WTC11 (cell line): ENCODE measurements at regions not wholly inside any gene's neighbourhood (a gene's known extent, or its start where the extent isn't known, plus 50 kb on each side); places are given as distances from the start of the nearest gene placed in this dataset.

ENCODE experiments used
- CTCF ChIP-seq: fragments of 200-600 bp; IDR thresholded peaks from 2 replicates; pipeline ENCODE4 v1.8.0; 2022; ENCODE audit warnings: antibody characterized with exemption
- HMGA2 ChIP-seq: fragments of 250-450 bp; sonication (Bioruptor Pico); IDR thresholded peaks from 2 replicates; pipeline ENCODE4 v1.4.0; 2021; ENCODE audit warnings: mild to moderate bottlenecking, moderate library complexity
- SP1 ChIP-seq: sonication (generic); formaldehyde crosslinking; conservative IDR thresholded peaks from 2 replicates; pipeline ENCODE4 v1.8.1; 2022; ENCODE audit warnings: missing genetic modification reagents
- TEAD4 ChIP-seq: sonication (generic); formaldehyde crosslinking; IDR thresholded peaks from 2 replicates; pipeline ENCODE4 v1.8.0; 2022; ENCODE audit warnings: mild to moderate bottlenecking, missing genetic modification reagents
- TF ChIP-seq, protein P1 (sequence below): sonication (generic); formaldehyde crosslinking; IDR thresholded peaks from 2 replicates; pipeline ENCODE4 v1.8.0; 2022; ENCODE audit warnings: mild to moderate bottlenecking, missing genetic modification reagents
- TF ChIP-seq, protein P2 (sequence below): sonication (generic); formaldehyde crosslinking; IDR thresholded peaks from 2 replicates; pipeline ENCODE4 v1.8.0; 2022; ENCODE audit warnings: mild to moderate bottlenecking, missing genetic modification reagents

DNA sequence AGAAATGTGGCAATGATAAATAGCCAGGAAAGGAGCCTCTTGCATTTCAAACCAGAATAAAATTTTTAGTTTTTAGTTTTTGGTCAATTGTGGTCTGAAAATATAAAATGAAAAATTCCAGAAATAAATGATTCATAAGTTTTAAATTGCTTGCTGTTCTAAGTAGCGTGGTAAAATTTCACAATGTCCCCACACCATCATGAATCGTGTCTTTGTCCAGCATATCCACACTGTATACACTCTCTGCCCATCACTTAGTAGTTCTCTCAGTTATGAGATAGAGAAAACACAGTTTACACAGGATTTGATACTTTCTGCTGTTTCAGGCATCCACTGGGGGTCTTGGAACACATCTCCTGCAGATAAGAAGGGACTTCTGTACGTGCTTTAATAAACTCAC lies 783.9 kb downstream of the TSN start:
- TF ChIP-seq CTCF (no peak), HMGA2 (CRISPR knock-in tag) (no peak), SP1 (CRISPR knock-in tag) (no peak), TEAD4 (no peak)
- TF ChIP-seq, protein P1, sequence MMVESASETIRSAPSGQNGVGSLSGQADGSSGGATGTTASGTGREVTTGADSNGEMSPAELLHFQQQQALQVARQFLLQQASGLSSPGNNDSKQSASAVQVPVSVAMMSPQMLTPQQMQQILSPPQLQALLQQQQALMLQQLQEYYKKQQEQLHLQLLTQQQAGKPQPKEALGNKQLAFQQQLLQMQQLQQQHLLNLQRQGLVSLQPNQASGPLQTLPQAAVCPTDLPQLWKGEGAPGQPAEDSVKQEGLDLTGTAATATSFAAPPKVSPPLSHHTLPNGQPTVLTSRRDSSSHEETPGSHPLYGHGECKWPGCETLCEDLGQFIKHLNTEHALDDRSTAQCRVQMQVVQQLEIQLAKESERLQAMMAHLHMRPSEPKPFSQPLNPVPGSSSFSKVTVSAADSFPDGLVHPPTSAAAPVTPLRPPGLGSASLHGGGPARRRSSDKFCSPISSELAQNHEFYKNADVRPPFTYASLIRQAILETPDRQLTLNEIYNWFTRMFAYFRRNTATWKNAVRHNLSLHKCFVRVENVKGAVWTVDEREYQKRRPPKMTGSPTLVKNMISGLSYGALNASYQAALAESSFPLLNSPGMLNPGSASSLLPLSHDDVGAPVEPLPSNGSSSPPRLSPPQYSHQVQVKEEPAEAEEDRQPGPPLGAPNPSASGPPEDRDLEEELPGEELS, result no peak
- TF ChIP-seq, protein P2, sequence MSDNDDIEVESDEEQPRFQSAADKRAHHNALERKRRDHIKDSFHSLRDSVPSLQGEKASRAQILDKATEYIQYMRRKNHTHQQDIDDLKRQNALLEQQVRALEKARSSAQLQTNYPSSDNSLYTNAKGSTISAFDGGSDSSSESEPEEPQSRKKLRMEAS (CRISPR knock-in tag), result no peak
